Lung (tissue), 11 donors: ENCODE measurements at regions not wholly inside any gene's neighbourhood (a gene's known extent, or its start where the extent isn't known, plus 50 kb on each side); places are given as distances from the start of the nearest gene placed in this dataset.

Experiments
- ATAC-seq: fragments of 200-7000 bp; cut with Tn5 transposase; one replicate; pipeline ENCODE4 v1.9.1; 2020; ENCODE audit warnings: moderate number of reproducible peaks; ENCODE audit not compliant: insufficient read depth, low FRiP score
- DNase-seq, 3 donors: peaks; one replicate each; pipeline ENCODE4 v3.0.0-alpha.2; 2013 to 2017
- H3K27ac ChIP-seq, 2 donors: one replicate each; pipeline ENCODE4 v1.5.1; 2013; ENCODE audit warnings: mild to moderate bottlenecking in 2 of 2, moderate library complexity in 2 of 2, control low read depth in 1 of 2, inconsistent platforms in 1 of 2, low read depth in 1 of 2, low read length in 1 of 2
- H3K27me3 ChIP-seq, 3 donors: one replicate each; pipeline ENCODE4 v1.5.1; 2013; ENCODE audit warnings: low read length in 2 of 3; ENCODE audit not compliant: control insufficient read depth in 3 of 3, insufficient read depth in 3 of 3
- H3K36me3 ChIP-seq, 4 donors: one replicate each; pipeline ENCODE4 v1.5.1; 2013; ENCODE audit warnings: low read length in 4 of 4, mild to moderate bottlenecking in 1 of 4, moderate library complexity in 1 of 4; ENCODE audit not compliant: control insufficient read depth in 4 of 4, insufficient read depth in 4 of 4
- H3K4me1 ChIP-seq, 5 donors: one replicate each; pipeline ENCODE4 v1.5.1; 2013; ENCODE audit warnings: low read length in 5 of 5, mild to moderate bottlenecking in 2 of 5, moderate library complexity in 1 of 5; ENCODE audit not compliant: control insufficient read depth in 5 of 5, insufficient read depth in 5 of 5
- H3K4me3 ChIP-seq: one replicate; pipeline ENCODE4 v1.5.1; 2013; ENCODE audit warnings: mild to moderate bottlenecking, control low read depth, moderate library complexity
- H3K9ac ChIP-seq, 2 donors: one replicate each; pipeline ENCODE4 v1.5.1; 2013; ENCODE audit warnings: low read length in 2 of 2, control low read depth in 1 of 2; ENCODE audit not compliant: insufficient read depth in 1 of 2
- H3K9me3 ChIP-seq, 4 donors: one replicate each; pipeline ENCODE4 v1.5.1; 2013; ENCODE audit warnings: low read length in 3 of 4, mild to moderate bottlenecking in 1 of 4, moderate library complexity in 1 of 4; ENCODE audit not compliant: control insufficient read depth in 4 of 4, insufficient read depth in 3 of 4
- WGBS, 2 donors: extraction: QIAGEN DNeasy Blood & Tissue Kit; methylation state at CpG; one replicate each; pipeline ENCODE4 v1.1.7; 2013; 5-methylcytosine and 5-hydroxymethylcytosine counted together
- TF ChIP-seq, protein P1 (sequence below): IDR thresholded peaks from 2 replicates; pipeline ENCODE4 v1.5.1; 2012; ENCODE audit warnings: mild to moderate bottlenecking; ENCODE audit errors: control extremely low read depth, extremely low read depth
- donor health status: control.
- donor health status: control.
- donor health status: Bipolar disorder and iron deficiency.
- donor health status: healthy.
- donor health status: DM: yes; HTN: yes; CAD: no.

DNA sequence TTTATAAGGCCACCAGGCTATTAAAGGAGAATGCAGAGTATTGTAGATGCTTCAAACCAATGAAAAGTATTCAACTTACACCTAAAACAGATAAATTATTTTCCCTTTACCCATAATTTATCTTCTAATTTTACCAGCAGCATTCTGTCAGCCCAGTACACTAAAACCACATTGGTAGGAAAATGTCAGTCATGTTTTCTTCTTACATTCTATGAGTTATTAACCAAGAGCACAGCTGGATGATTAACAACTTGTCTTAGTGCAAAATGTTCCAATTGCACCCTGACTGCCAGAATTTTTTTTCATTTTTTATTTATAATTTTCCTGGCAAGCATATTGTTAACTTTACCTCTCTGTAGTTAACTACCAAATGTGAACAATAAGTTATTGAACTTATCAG, 79.0 kb upstream of the WDR75 start:
- H3K4me1 ChIP-seq = no peaks in the 10 kb centered on the region
- TF ChIP-seq, protein P1, sequence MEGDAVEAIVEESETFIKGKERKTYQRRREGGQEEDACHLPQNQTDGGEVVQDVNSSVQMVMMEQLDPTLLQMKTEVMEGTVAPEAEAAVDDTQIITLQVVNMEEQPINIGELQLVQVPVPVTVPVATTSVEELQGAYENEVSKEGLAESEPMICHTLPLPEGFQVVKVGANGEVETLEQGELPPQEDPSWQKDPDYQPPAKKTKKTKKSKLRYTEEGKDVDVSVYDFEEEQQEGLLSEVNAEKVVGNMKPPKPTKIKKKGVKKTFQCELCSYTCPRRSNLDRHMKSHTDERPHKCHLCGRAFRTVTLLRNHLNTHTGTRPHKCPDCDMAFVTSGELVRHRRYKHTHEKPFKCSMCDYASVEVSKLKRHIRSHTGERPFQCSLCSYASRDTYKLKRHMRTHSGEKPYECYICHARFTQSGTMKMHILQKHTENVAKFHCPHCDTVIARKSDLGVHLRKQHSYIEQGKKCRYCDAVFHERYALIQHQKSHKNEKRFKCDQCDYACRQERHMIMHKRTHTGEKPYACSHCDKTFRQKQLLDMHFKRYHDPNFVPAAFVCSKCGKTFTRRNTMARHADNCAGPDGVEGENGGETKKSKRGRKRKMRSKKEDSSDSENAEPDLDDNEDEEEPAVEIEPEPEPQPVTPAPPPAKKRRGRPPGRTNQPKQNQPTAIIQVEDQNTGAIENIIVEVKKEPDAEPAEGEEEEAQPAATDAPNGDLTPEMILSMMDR = no peak
- no peak overlapping the region for H3K4me3 ChIP-seq
- no peak overlapping the region for H3K9ac ChIP-seq
- DNase-seq = no peak
- H3K9me3 ChIP-seq = no peaks in the 10 kb centered on the region
- no peaks in the 10 kb centered on the region for H3K27me3 ChIP-seq
- H3K36me3 ChIP-seq = no peaks in the 10 kb centered on the region
- no peak for ATAC-seq
- no peak overlapping the region for H3K27ac ChIP-seq

DNA sequence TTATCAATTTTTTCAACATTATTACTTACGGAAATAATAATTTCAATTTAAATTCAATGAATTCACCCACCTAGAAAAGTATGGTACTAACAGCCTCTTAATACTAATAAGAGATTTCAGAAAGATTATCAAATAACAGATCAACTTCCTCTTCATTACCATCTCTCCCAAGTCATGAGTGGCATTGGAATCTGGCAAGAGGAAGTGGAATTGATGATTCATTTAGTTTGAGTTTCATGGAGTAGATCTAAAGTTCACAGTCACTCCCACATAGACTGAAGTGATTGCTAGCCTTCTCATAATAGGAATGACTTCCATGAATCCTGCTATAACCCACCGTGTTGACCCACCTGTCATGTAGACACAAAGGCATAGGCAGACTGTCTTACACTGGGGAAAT, 77.7 kb upstream of the WDR75 start:
- Histone ChIP-seq H3K27ac (no peak overlapping the region), H3K4me1 (no peaks in the 10 kb centered on the region), H3K9ac (no peak overlapping the region), H3K27me3 (no peaks in the 10 kb centered on the region), H3K36me3 (no peaks in the 10 kb centered on the region), H3K9me3 (no peaks in the 10 kb centered on the region), H3K4me3 (no peak overlapping the region)
- DNase-seq (no peak), ATAC-seq (peak; percentile 58)
- TF ChIP-seq, protein P1 = no peak
- WGBS, 2 donors = 92 to 96% methylated on average over 2 of the region's 2 CpGs

DNA sequence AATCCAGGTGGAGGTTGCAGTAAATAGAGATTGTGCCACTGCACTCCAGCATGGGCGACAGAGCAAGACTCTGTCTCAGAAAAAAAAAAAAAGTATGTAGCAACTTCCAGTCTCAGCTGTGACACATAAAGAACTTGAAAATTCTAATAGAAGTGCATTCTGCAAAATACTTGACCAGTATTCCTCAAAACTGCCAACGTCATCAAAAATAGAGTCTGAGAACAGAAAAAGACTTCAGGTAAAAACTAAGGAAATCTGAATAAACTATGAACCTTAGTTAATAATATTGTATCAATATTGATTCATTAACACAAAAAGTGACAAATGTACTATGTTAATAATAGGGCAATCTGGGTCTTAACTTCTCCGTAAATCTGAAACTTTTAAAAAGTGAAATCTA, 76.7 kb upstream of the WDR75 start:
- DNase-seq = no peak
- Histone ChIP-seq H3K27me3 (no peaks in the 10 kb centered on the region), H3K27ac (no peak overlapping the region), H3K4me1 (no peaks in the 10 kb centered on the region), H3K4me3 (no peak overlapping the region), H3K9me3 (no peaks in the 10 kb centered on the region), H3K9ac (no peak overlapping the region), H3K36me3 (no peaks in the 10 kb centered on the region)
- TF ChIP-seq, protein P1 = no peak
- ATAC-seq = no peak
- WGBS, 2 donors = 94 to 95% methylated on average over 3 of the region's 3 CpGs

DNA sequence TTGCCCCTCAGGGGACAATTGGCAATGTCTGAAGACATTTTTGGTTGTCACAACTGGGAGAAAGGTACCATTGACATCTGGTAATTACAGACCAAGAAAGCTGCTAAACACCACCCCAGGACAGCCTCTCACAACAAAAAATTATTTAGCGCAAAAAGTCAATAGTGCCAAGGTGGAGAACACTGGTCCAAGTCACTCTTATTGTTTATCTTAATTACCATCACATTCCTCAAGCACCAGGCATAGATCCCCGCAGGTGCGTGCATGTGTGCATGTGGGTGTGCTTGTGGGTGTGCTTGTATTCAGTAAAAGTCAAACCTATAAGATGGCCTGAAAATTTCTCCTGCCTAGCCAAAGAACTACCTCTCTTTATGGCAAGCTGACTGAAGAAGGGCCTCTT, 74.9 kb upstream of the WDR75 start:
- ATAC-seq = no peak
- DNase-seq = no peak
- 94 to 95% methylated on average over 3 of the region's 3 CpGs for WGBS, 2 donors
- H3K4me1 ChIP-seq = no peaks in the 10 kb centered on the region
- TF ChIP-seq, protein P1 = no peak
- H3K9me3 ChIP-seq = no peaks in the 10 kb centered on the region
- no peak overlapping the region for H3K27ac ChIP-seq
- H3K36me3 ChIP-seq = no peaks in the 10 kb centered on the region
- no peak overlapping the region for H3K9ac ChIP-seq
- no peaks in the 10 kb centered on the region for H3K27me3 ChIP-seq
- H3K4me3 ChIP-seq = no peak overlapping the region
